ENCODE measurements at regions not wholly inside any gene's neighbourhood (a gene's known extent, or its start where the extent isn't known, plus 50 kb on each side); places are given as distances from the start of the nearest gene placed in this dataset.

- TF ChIP-seq, protein P1, sequence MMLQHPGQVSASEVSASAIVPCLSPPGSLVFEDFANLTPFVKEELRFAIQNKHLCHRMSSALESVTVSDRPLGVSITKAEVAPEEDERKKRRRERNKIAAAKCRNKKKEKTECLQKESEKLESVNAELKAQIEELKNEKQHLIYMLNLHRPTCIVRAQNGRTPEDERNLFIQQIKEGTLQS (IDR thresholded peaks at IDR 0.05) = no peak
- TF ChIP-seq RAD21 (IDR thresholded peaks at IDR 0.05) (no peak), HNF4A (conservative IDR thresholded peaks at IDR 0.05) (no peak)
Measured at GRCh38 chr3:18720543-18720942, 295.4 kb upstream of the SATB1 start (continued).

GRCh38 chr3:18717598-18717997, 292.5 kb upstream of the SATB1 start:
- no peaks in the 10 kb centered on the region for H3K4me1 ChIP-seq (ENCODE audit: control insufficient read depth in 4 of 4, insufficient read depth in 4 of 4, low read length in 3 of 4)
- H3K27ac ChIP-seq (ENCODE audit: low read depth in 1 of 2, low read length in 2 of 2) = no peak overlapping the region
- no peaks in the 10 kb centered on the region for H3K36me3 ChIP-seq (ENCODE audit: control insufficient read depth in 4 of 4, insufficient read depth in 3 of 4, low read depth in 1 of 4, low read length in 3 of 4)
- H3K27me3 ChIP-seq (ENCODE audit: control insufficient read depth in 4 of 4, insufficient read depth in 4 of 4, low read length in 3 of 4) = no peaks in the 10 kb centered on the region
- no peak overlapping the region for H3K4me3 ChIP-seq (ENCODE audit: low read depth in 1 of 3, low read length in 3 of 3)
- no peak overlapping the region for H3K9ac ChIP-seq (ENCODE audit: low read depth in 1 of 2, low read length in 2 of 2)
- no peak for DNase-seq (ENCODE audit: low spot score)
- H3K9me3 ChIP-seq (ENCODE audit: control insufficient read depth in 4 of 4, low read length in 3 of 4) = no peaks in the 10 kb centered on the region
- TF ChIP-seq HNF4A (conservative IDR thresholded peaks at IDR 0.05) (no peak), JUND (IDR thresholded peaks at IDR 0.05) (no peak), NR2F2 (IDR thresholded peaks at IDR 0.05) (no peak), SP1 (IDR thresholded peaks at IDR 0.05) (no peak), TAF1 (conservative IDR thresholded peaks at IDR 0.05) (no peak), YY1 (IDR thresholded peaks at IDR 0.05) (no peak), FOXA2 (IDR thresholded peaks at IDR 0.05) (no peak), FOXA1 (IDR thresholded peaks at IDR 0.05) (no peak), RXRA (IDR thresholded peaks at IDR 0.05) (no peak), EGR1 (IDR thresholded peaks at IDR 0.05; ENCODE audit: low read depth in 2 of 2) (no peak), HNF4G (IDR thresholded peaks at IDR 0.05) (no peak), RAD21 (IDR thresholded peaks at IDR 0.05) (no peak), GABPA (IDR thresholded peaks at IDR 0.05 in 1 of 2, conservative IDR thresholded peaks at IDR 0.05 in 1 of 2) (no peak)
- TF ChIP-seq, protein P2, sequence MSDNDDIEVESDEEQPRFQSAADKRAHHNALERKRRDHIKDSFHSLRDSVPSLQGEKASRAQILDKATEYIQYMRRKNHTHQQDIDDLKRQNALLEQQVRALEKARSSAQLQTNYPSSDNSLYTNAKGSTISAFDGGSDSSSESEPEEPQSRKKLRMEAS (IDR thresholded peaks at IDR 0.05) = no peak
- TF ChIP-seq, protein P3, sequence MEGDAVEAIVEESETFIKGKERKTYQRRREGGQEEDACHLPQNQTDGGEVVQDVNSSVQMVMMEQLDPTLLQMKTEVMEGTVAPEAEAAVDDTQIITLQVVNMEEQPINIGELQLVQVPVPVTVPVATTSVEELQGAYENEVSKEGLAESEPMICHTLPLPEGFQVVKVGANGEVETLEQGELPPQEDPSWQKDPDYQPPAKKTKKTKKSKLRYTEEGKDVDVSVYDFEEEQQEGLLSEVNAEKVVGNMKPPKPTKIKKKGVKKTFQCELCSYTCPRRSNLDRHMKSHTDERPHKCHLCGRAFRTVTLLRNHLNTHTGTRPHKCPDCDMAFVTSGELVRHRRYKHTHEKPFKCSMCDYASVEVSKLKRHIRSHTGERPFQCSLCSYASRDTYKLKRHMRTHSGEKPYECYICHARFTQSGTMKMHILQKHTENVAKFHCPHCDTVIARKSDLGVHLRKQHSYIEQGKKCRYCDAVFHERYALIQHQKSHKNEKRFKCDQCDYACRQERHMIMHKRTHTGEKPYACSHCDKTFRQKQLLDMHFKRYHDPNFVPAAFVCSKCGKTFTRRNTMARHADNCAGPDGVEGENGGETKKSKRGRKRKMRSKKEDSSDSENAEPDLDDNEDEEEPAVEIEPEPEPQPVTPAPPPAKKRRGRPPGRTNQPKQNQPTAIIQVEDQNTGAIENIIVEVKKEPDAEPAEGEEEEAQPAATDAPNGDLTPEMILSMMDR (IDR thresholded peaks at IDR 0.05; ENCODE audit: low read depth, low read length, missing input control) = no peak
- TF ChIP-seq, protein P4, sequence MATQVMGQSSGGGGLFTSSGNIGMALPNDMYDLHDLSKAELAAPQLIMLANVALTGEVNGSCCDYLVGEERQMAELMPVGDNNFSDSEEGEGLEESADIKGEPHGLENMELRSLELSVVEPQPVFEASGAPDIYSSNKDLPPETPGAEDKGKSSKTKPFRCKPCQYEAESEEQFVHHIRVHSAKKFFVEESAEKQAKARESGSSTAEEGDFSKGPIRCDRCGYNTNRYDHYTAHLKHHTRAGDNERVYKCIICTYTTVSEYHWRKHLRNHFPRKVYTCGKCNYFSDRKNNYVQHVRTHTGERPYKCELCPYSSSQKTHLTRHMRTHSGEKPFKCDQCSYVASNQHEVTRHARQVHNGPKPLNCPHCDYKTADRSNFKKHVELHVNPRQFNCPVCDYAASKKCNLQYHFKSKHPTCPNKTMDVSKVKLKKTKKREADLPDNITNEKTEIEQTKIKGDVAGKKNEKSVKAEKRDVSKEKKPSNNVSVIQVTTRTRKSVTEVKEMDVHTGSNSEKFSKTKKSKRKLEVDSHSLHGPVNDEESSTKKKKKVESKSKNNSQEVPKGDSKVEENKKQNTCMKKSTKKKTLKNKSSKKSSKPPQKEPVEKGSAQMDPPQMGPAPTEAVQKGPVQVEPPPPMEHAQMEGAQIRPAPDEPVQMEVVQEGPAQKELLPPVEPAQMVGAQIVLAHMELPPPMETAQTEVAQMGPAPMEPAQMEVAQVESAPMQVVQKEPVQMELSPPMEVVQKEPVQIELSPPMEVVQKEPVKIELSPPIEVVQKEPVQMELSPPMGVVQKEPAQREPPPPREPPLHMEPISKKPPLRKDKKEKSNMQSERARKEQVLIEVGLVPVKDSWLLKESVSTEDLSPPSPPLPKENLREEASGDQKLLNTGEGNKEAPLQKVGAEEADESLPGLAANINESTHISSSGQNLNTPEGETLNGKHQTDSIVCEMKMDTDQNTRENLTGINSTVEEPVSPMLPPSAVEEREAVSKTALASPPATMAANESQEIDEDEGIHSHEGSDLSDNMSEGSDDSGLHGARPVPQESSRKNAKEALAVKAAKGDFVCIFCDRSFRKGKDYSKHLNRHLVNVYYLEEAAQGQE (IDR thresholded peaks at IDR 0.05) = no peak
- TF ChIP-seq, protein P1 (IDR thresholded peaks at IDR 0.05) = no peak
- TF ChIP-seq, protein P5, sequence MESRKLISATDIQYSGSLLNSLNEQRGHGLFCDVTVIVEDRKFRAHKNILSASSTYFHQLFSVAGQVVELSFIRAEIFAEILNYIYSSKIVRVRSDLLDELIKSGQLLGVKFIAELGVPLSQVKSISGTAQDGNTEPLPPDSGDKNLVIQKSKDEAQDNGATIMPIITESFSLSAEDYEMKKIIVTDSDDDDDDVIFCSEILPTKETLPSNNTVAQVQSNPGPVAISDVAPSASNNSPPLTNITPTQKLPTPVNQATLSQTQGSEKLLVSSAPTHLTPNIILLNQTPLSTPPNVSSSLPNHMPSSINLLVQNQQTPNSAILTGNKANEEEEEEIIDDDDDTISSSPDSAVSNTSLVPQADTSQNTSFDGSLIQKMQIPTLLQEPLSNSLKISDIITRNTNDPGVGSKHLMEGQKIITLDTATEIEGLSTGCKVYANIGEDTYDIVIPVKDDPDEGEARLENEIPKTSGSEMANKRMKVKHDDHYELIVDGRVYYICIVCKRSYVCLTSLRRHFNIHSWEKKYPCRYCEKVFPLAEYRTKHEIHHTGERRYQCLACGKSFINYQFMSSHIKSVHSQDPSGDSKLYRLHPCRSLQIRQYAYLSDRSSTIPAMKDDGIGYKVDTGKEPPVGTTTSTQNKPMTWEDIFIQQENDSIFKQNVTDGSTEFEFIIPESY (IDR thresholded peaks at IDR 0.05) = no peak
- WGBS = 66% methylated on average over 2 of the region's 2 CpGs

Data from liver (tissue), 8 donors.